ENCODE measurements at regions not wholly inside any gene's neighbourhood (a gene's known extent, or its start where the extent isn't known, plus 50 kb on each side); places are given as distances from the start of the nearest gene placed in this dataset.
A peak's percentile ranks its signal among the peaks of the same experiment; 100 is the strongest.

DNA sequence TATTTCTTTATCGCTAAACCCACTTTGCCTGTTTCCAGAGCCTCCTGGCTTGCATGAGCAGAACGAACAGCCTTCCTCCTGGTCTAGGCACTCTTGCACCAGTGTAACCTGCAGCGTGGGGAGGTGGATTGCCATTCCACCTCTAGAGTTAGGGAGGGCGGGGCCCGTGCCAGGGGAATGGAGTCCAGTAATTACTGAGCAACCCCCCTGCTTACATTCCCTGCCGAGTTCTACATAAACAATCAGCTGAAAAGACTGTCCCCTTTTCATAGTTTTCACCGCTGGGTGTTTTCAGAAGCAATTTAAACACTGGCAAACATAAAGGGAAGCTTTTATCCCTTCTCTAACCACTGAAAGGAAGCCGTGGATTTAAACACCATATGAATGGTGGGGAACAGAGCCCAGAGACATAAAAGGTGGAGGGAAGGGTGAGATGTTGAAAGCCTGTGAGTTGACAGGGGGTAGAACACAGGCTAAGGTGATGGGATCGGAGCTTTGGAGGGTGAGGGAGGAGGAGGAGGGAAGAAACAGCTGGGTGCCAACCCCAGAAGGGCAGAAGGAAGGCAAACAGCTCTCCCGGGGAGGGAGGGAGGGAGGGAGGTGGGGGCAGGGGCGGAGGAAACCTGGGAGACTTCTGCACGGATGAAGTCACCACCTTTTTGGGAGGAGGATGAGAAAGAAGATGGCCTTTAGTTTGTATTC is 68.0 kb upstream of the WDR26 start:
- Histone ChIP-seq H3K36me3 (no peaks in the 10 kb centered on the region), H3K27me3 (no peaks in the 10 kb centered on the region), H3K4me3 (no peak overlapping the region), H3K9me3 (no peaks in the 10 kb centered on the region)
- peak; percentile 64 for DNase-seq

DNA sequence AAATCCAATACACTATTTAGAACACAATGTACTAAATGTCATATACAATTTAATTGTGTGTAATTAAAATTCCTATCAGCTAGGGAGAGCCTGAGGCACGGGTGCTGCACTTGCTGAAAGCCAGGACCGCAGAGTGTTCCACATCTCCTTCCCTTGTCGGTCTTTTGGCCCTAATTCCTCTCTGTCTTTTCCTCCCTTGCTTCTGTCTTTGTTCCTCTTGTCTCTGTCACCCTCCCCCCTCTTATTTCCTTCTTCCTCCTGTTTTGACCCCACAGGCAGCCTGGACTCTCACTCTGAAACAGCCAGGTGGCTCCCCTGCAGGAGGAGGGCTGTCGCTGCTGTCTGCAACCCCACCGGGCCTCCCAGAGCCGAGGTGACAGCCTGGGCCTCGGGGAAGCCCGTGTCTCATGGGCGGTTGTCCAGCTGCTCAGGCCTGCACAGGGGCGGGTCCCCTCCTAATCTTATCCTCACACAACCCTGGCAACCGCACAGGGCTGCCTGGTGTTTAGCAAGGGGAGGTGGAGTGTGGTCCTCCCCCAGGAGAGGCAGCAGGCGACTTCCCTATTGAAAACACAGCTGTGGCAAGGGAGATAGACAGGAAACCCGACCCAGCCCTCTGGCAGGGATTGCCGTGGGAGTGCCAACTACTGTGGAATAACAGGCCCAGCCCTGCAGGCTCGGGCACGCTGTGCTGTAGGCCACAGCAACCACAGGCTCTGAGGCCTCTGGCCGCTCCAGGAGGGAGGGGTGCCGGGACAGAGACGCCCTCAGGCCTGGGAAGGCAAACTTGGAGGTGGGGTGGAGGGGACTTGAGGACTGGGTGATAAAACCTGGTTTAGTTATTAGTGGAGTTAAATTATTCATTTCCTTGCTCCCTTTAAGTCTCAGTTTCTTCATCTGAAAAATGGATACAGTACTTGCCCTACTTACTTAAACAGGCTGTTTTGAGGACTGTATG is 68.8 kb upstream of the WDR26 start:
- H3K27me3 ChIP-seq, result no peaks in the 10 kb centered on the region
- no peak overlapping the region for H3K4me3 ChIP-seq
- peak; percentile 99 for DNase-seq
- no peaks in the 10 kb centered on the region for H3K36me3 ChIP-seq
- no peaks in the 10 kb centered on the region for H3K9me3 ChIP-seq

DNA sequence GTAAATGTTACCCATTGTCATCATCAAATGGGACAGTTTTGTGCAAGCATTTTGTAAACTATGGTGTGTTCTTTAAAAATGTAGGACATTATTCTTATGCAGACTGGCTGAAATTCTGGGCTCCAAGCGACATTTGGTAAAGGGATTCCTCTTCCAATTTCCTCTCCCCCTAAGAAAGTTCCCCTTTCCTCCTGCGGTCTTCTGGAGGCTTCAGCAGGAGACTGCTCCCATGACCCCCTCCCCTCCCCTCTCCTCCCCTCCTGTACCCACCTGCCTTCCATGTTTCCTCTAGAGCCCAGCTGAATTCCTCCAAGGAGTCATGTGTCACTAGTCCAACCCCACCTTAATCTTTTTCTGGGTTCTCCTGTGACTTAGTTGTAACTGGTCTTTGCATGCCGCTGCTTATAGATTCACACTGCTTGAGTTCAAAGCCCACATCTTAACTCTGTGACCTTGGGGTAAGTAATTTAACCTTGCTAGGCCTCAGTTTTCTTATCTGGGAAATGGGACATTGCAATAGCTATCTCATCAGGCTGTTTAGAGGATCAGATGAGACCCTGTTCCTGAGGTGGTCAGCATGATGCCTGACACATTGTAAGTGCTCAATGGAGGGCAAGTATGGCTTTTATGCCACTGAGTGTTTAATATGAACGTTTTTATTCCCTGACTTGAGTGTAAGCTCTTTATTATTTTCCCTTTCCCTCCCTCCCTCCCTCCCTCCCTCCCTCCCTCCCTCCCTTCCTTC is 69.9 kb upstream of the WDR26 start:
- Histone ChIP-seq H3K27me3 (no peaks in the 10 kb centered on the region), H3K9me3 (no peaks in the 10 kb centered on the region), H3K36me3 (no peaks in the 10 kb centered on the region), H3K4me3 (no peak overlapping the region)
- DNase-seq, result no peak

DNA sequence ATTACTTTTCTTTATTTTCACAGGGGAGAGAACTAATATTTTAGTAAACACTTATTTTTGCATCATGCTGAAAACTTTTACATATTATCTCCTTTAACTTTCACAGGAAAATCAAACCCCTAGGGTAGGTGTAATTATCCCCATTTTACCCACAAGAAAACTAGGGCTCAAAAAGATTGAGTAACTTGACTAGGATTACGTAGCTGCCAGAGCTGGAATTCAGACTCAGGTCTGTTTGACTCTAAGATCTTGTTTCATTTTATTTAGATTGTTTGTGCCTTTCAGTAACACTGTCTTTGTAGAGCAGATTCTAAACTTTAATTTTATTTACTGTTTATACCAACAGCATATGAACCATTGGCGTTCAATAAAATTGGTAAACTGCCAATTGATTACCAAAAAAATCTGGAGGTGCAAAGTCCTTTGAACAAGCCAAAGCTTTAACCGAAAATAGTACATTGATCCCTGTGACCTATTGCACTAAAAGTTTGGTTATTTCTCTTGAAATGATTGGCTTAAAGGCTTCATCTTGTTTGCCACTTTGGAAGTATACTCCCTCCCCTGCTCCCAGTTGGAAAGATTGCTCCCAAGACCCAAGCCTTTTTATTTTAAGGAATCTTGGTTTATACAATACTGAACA is 71.0 kb upstream of the WDR26 start:
- H3K27me3 ChIP-seq, result no peaks in the 10 kb centered on the region
- no peaks in the 10 kb centered on the region for H3K36me3 ChIP-seq
- no peaks in the 10 kb centered on the region for H3K9me3 ChIP-seq
- H3K4me3 ChIP-seq, result no peak overlapping the region
- DNase-seq, result no peak

DNA sequence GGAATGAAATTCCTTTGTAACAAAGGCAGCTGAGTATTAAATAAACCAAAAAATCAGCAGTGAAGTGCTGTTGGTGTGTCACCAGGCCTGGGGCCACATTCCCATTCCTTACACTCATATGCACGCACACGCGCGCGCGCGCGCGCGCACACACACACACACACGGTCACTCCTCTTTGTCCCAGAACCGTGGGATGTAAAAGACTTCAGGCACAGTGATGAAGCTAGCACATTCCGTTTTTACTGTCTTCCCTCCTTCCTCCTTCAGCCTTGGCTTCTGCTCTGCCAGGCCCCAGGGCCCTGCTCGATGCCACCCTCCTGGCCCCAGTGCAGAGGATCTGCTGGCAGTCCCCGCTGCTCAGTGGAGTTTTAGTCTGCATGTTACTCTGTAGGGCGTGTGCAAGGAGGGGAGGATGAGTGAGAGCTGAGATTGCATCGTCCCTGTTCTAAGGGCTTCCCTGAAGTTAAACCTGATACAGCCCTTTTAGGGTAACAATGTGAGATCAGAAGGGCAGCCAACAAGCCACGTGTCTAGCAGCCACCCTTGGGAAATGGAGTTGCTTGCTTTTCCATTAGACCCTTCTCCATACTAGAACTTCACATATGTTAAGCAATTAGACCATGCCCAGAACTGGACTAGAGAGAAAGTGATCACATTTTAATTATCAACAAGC is 71.7 kb upstream of the WDR26 start:
- DNase-seq, result no peak
- no peaks in the 10 kb centered on the region for H3K9me3 ChIP-seq
- H3K27me3 ChIP-seq, result no peaks in the 10 kb centered on the region
- H3K4me3 ChIP-seq, result no peak overlapping the region
- H3K36me3 ChIP-seq, result no peaks in the 10 kb centered on the region

DNA sequence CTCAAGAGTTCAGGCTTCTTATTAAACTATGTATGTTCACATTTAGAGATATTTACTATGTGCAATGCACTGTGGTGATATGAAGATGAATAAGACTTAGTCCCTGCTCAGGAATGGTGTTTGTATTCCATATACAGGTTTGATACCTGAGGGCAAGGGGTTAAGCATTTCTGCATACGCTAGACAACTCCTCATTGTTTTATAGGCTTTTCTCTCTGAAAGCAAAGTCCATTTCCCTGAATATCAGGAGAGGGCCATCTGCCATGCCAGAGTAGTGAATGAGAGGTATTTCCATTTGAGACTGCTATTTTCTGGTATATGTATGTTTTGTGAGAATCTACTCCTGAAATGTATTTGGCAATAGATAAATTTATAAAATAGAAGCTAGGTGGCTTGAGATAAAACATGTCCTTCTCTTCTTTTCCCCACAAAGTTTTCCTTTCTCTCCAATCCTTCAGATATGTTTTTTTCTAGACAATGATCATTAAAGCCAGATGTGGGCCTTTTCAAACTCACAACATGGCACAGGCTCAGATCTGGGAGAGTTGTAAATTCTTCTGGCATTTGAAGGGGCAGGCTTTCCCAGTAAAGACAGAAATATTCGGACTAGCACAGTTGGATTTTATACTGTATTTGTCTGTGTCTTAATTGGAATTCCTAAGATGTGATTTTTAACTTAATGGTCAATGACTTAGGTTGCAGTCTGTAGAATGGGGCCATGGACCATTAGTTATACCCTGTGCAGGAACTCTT is 73.3 kb upstream of the WDR26 start:
- no peak for DNase-seq
- Histone ChIP-seq H3K36me3 (no peaks in the 10 kb centered on the region), H3K27me3 (no peaks in the 10 kb centered on the region), H3K4me3 (no peak overlapping the region), H3K9me3 (no peaks in the 10 kb centered on the region)

DNA sequence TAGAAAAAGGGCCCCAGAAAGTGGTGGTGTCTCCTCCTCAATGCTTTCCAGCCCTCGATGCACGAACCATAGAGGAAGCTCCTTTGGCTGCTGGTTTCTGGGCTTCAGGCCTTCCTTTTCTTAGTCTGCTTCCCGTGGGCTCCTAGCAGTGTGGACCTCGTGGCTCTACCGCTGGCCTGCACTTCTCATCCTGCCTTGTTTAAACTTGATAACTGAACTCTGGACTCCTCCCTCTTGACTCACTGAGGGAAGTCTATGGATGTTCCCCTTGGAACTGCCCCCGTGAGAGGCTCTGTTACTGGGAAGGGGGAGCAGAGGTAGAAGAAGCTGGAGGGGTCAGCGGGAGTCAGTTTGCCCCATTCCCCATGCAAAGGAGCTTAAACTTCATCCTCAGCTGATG is 75.3 kb upstream of the WDR26 start:
- H3K27me3 ChIP-seq, result no peaks in the 10 kb centered on the region
- no peak for DNase-seq
- no peaks in the 10 kb centered on the region for H3K36me3 ChIP-seq
- no peak overlapping the region for H3K4me3 ChIP-seq
- no peaks in the 10 kb centered on the region for H3K9me3 ChIP-seq

DNA sequence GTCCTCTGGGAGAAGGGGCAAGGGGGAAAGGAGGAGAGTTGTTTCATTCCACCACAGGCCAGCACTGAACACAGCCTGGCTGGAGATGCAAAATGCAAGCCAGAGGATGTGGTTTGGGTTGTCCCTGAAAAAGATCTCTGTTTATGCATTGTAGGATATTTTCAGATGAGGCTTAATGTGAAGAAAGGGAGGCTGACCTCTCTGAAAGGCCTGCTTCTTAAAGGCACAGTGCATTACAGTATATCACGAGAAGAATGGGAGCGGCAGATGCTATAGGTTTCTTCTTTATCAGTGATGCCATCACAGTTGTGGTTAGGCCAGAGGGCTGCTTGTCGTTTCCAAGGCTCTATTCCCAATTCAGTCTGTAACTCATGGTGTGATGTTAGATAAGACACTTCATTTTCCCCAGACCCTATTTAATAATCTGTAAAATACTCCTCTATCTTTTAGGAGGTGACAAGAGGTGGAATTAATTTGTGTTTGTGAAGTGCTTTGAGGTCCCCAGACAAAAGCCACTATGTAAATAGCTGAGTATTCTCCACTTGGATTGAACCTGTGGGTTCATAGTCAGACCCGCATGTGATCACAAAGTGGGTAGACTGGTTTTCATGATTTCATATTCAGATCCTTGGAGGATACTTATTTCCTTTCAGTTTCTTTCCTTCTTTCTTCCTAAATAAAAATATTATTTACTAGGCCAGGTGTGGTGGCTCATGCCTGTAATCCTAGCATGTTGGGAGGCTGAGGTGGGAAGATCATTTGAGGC is 76.5 kb upstream of the WDR26 start:
- H3K27me3 ChIP-seq, result no peaks in the 10 kb centered on the region
- no peaks in the 10 kb centered on the region for H3K9me3 ChIP-seq
- DNase-seq, result no peak
- no peak overlapping the region for H3K4me3 ChIP-seq
- H3K36me3 ChIP-seq, result no peaks in the 10 kb centered on the region

DNA sequence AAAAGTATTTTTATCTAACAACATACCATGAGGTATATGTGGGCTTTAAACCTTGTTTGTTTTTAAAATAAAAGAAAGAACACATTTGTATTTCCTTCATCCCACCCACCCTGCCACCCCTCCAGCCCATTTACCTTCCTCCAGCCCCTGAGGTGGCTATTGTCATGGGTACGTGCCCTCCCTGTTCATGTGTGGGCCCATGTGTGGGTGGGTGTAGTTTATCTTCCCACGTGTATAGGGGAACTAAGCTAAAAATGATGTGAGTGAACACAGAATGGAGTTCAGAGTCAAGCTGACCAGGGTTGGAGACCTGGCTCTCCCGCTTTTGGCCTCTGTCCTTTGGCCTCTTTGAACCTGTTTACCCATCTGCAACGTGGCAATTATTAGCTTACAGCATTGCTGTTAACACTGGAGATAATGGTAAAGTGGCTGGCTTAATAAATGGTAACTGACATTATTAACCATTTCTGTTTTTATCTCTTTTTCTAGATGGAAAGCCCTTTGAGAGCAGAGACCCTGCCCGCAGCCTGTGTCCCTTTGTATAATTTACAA is 78.1 kb upstream of the WDR26 start:
- no peak overlapping the region for H3K4me3 ChIP-seq
- H3K36me3 ChIP-seq, result no peaks in the 10 kb centered on the region
- H3K9me3 ChIP-seq, result no peaks in the 10 kb centered on the region
- H3K27me3 ChIP-seq, result no peaks in the 10 kb centered on the region
- no peak for DNase-seq

DNA sequence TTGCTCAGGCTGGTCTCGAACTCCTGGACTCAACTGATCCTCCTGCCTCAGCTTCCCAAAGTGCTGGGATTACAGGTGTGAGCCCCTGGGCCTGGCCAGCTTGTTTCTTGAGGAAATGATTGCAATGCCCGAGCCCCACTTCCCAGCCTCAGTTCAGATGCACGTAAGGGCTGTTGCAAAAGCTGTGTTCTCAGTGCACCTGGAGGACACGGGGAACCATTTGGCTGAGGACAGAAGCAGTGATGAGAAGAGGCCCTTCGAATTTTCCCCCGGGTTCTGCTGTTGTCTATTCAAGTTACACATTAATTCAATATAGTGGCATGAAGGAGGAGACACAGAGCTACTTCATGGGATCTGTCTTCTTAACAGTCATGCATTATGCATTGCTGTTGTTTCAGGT is 78.8 kb upstream of the WDR26 start:
- Histone ChIP-seq H3K27me3 (no peaks in the 10 kb centered on the region), H3K4me3 (no peak overlapping the region), H3K9me3 (no peaks in the 10 kb centered on the region), H3K36me3 (no peaks in the 10 kb centered on the region)
- no peak for DNase-seq

DNA sequence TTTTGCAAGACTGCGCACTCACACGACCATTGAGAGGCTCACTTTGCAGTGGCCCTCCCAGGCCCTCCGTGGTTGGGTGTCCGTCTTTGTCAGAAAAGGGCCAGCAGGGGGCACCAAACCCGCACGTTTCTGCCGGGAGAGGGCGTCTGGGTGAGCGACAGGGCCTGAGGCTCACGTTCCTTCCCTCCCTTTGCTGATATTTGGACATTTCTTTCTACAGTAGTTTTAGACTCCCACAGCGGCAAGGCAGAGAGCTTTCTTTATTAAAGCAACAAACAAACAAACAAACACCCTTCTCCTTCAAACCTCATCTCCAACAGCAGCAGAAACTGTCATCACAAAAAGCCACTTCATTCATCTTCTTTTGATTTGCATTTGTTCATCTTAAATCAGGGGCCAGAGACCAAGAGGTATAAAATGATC is 79.2 kb upstream of the WDR26 start:
- Histone ChIP-seq H3K36me3 (no peaks in the 10 kb centered on the region), H3K4me3 (no peak overlapping the region), H3K9me3 (no peaks in the 10 kb centered on the region), H3K27me3 (no peaks in the 10 kb centered on the region)
- DNase-seq, result peak; percentile 76

DNA sequence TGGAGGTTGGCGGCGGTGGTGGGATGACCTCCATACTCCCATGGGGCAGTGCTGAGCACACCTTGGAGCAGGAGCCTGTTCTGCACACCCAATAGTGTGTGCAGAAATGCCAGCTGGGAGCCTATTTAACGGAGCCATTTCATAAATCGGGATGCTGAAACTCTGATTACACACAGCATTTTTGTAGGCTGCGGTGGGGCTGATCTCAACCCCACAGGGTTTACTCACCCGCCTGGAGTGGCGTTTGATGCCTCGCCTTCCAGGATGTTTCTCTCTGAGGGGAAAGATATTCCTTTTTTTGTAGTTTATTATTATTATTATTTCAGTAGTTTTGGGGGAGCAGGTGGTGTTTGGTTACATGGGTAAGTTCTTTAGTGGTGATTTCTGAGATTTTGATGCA is 82.6 kb upstream of the WDR26 start:
- DNase-seq, result no peak
- Histone ChIP-seq H3K27me3 (no peaks in the 10 kb centered on the region), H3K36me3 (no peaks in the 10 kb centered on the region), H3K4me3 (no peak overlapping the region), H3K9me3 (no peaks in the 10 kb centered on the region)

DNA sequence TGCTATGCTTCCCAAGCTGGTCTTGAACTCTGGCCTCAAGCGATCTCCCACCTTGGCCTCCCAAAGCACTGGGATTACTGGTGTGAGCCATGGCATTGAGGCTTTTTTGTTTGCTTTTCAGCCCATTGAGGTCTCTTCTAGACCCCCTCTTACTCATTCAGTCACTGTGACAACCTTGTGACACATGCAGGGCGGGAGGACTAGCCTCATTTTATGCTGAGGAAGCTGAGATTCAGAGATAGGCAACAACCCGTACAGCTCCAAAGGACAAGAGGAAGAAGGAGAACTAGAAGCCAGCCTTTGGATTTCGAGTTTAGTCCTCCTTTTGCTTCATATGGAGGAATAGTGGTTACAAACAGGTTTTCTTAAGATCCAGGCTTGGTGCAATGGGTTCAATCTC is 83.9 kb upstream of the WDR26 start:
- DNase-seq, result no peak
- H3K36me3 ChIP-seq, result no peaks in the 10 kb centered on the region
- no peaks in the 10 kb centered on the region for H3K9me3 ChIP-seq
- H3K4me3 ChIP-seq, result no peak overlapping the region
- H3K27me3 ChIP-seq, result no peaks in the 10 kb centered on the region

DNA sequence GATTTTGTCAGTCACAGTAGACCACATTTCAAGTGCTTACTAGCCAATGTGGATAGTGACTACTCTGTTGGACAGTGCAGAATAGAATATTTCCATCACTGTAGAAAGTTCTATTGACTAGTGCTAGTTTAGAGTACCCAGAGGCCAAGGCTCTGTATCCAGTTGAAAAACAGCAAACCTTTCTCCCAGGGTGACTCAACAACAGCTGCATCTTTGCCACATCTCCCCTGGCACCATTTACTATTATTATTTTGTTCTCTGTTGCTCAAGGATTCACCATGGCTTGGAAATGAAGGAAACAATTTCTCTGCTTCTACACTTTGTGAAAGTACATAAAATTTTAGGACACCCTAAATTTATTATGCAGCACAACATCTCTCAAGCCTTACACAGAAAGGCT is 85.3 kb upstream of the WDR26 start:
- H3K36me3 ChIP-seq, result no peaks in the 10 kb centered on the region

DNA sequence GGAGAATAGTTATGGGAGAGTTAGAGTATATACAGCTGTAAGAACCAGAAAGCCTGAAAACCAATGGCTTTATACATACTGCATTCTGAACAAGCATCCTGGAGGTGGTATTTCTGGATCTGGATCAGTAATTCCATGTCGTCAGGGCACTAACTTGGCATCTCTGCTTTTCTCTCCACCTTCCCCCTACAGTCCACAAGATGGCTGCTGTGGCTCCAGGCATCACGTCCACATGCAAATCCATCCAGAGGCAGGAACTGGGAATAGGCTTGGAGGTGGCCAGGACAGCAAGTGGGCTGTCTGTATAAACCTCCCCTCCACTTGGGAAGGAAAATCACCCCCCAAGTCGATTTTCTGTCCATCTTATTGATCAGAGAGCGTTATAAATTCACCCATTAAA is 86.2 kb upstream of the WDR26 start:
- Histone ChIP-seq H3K9me3 (no peaks in the 10 kb centered on the region), H3K4me3 (no peak overlapping the region), H3K27me3 (no peaks in the 10 kb centered on the region), H3K36me3 (no peaks in the 10 kb centered on the region)
- no peak for DNase-seq

More for the DNA sequence above, 85.3 kb upstream of the WDR26 start:
- H3K9me3 ChIP-seq, result no peaks in the 10 kb centered on the region
- H3K27me3 ChIP-seq, result no peaks in the 10 kb centered on the region
- no peak for DNase-seq
- no peak overlapping the region for H3K4me3 ChIP-seq
